SK-N-SH treated with all-trans-retinoic acid at 6 μM for 48 hours (cell line): ENCODE measurements at regions not wholly inside any gene's neighbourhood (a gene's known extent, or its start where the extent isn't known, plus 50 kb on each side); places are given as distances from the start of the nearest gene placed in this dataset.

Experiments used
- CREB5 ChIP-seq: fragments of 250-450 bp; sonication (Bioruptor Pico); IDR thresholded peaks from 2 replicates; pipeline ENCODE4 v1.5.1; 2020; ENCODE audit warnings: low read depth, mild to moderate bottlenecking, moderate library complexity
- CSDC2 ChIP-seq: fragments of 250-450 bp; sonication (Bioruptor Pico); IDR thresholded peaks from 2 replicates; pipeline ENCODE4 v1.5.0; 2020; ENCODE audit warnings: mild to moderate bottlenecking, moderate library complexity
- GLIS3 ChIP-seq: fragments of 250-450 bp; sonication (Bioruptor Pico); IDR thresholded peaks from 2 replicates; pipeline ENCODE4 v1.5.0; 2020; ENCODE audit warnings: mild to moderate bottlenecking, moderate library complexity
- ISL1 ChIP-seq: fragments of 250-450 bp; sonication (Bioruptor Pico); IDR thresholded peaks from 2 replicates; pipeline ENCODE4 v2.1.2; 2022; ENCODE audit warnings: mild to moderate bottlenecking, moderate library complexity
- PPARA ChIP-seq: fragments of 250-450 bp; sonication (Bioruptor Pico); IDR thresholded peaks from 2 replicates; pipeline ENCODE4 v1.5.0; 2020; ENCODE audit warnings: mild to moderate bottlenecking, borderline replicate concordance
- RARB ChIP-seq: fragments of 250-450 bp; sonication (Bioruptor Pico); IDR thresholded peaks from 2 replicates; pipeline ENCODE4 v1.8.0; 2021; ENCODE audit warnings: mild to moderate bottlenecking, moderate library complexity
- ZC3H10 ChIP-seq: fragments of 250-450 bp; sonication (Bioruptor Pico); IDR thresholded peaks from 2 replicates; pipeline ENCODE4 v1.5.1; 2021; ENCODE audit warnings: mild to moderate bottlenecking, moderate library complexity
- ZFP3 ChIP-seq: fragments of 250-450 bp; sonication (Bioruptor Pico); IDR thresholded peaks from 2 replicates; pipeline ENCODE4 v1.5.0; 2020; ENCODE audit warnings: mild to moderate bottlenecking, moderate library complexity
- ZFP30 ChIP-seq: fragments of 450-650 bp; formaldehyde crosslinking; IDR thresholded peaks from 2 replicates; pipeline ENCODE4 v1.5.0; 2022; ENCODE audit warnings: mild to moderate bottlenecking, moderate library complexity
- ZNF565 ChIP-seq: fragments of 450-650 bp; formaldehyde crosslinking; conservative IDR thresholded peaks from 2 replicates; pipeline ENCODE4 v1.5.0; 2020; ENCODE audit warnings: low read depth, mild to moderate bottlenecking, moderate library complexity
- ZNF8 ChIP-seq: fragments of 450-650 bp; formaldehyde crosslinking; IDR thresholded peaks from 2 replicates; pipeline ENCODE4 v1.5.0; 2020; ENCODE audit warnings: mild to moderate bottlenecking, moderate library complexity
- TF ChIP-seq, protein P1 (sequence below): fragments of 250-450 bp; sonication (Bioruptor Pico); IDR thresholded peaks from 2 replicates; pipeline ENCODE4 v1.5.1; 2021; ENCODE audit warnings: mild to moderate bottlenecking, moderate library complexity
- TF ChIP-seq, protein P2 (sequence below): fragments of 250-450 bp; sonication (Bioruptor Pico); IDR thresholded peaks from 2 replicates; pipeline ENCODE4 v1.8.0; 2020; ENCODE audit warnings: mild to moderate bottlenecking, moderate library complexity, borderline replicate concordance
- TF ChIP-seq, protein P3 (sequence below): fragments of 250-450 bp; sonication (Bioruptor Pico); IDR thresholded peaks from 2 replicates; pipeline ENCODE4 v1.8.0; 2021; ENCODE audit warnings: low read depth, mild to moderate bottlenecking, moderate library complexity, borderline replicate concordance

DNA sequence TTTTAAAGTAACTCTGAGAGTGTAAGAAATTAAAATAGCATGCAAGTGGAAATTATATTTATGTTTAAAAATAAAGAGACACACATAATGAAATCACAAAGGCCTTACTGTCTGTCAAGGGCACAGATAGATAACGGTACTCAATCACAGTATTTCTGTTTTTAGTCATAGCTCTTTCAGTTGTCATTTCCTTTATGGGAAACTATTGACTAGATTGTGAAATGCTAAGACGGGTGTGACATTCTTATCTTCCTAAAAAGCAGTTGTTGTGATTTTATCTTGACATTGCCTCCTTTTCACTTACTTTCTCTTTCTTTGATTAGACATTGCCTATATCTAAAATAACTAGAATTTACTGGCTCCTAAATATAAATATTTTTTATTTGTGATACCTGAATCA is 100.1 kb upstream of the PLSCR5 start:
- TF ChIP-seq ZFP3 (CRISPR knock-in tag) (no peak), ISL1 (CRISPR knock-in tag) (no peak), ZNF8 (CRISPR knock-in tag) (no peak), GLIS3 (CRISPR knock-in tag) (no peak), RARB (CRISPR knock-in tag) (no peak), ZNF565 (CRISPR knock-in tag) (no peak), ZC3H10 (CRISPR knock-in tag) (no peak), CREB5 (no peak), ZFP30 (CRISPR knock-in tag) (no peak), CSDC2 (CRISPR knock-in tag) (no peak), PPARA (no peak)
- TF ChIP-seq, protein P1, sequence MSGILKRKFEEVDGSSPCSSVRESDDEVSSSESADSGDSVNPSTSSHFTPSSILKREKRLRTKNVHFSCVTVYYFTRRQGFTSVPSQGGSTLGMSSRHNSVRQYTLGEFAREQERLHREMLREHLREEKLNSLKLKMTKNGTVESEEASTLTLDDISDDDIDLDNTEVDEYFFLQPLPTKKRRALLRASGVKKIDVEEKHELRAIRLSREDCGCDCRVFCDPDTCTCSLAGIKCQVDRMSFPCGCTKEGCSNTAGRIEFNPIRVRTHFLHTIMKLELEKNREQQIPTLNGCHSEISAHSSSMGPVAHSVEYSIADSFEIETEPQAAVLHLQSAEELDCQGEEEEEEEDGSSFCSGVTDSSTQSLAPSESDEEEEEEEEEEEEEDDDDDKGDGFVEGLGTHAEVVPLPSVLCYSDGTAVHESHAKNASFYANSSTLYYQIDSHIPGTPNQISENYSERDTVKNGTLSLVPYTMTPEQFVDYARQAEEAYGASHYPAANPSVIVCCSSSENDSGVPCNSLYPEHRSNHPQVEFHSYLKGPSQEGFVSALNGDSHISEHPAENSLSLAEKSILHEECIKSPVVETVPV, result no peak
- TF ChIP-seq, protein P2, sequence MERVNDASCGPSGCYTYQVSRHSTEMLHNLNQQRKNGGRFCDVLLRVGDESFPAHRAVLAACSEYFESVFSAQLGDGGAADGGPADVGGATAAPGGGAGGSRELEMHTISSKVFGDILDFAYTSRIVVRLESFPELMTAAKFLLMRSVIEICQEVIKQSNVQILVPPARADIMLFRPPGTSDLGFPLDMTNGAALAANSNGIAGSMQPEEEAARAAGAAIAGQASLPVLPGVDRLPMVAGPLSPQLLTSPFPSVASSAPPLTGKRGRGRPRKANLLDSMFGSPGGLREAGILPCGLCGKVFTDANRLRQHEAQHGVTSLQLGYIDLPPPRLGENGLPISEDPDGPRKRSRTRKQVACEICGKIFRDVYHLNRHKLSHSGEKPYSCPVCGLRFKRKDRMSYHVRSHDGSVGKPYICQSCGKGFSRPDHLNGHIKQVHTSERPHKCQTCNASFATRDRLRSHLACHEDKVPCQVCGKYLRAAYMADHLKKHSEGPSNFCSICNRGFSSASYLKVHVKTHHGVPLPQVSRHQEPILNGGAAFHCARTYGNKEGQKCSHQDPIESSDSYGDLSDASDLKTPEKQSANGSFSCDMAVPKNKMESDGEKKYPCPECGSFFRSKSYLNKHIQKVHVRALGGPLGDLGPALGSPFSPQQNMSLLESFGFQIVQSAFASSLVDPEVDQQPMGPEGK (CRISPR knock-in tag), result no peak
- TF ChIP-seq, protein P3, sequence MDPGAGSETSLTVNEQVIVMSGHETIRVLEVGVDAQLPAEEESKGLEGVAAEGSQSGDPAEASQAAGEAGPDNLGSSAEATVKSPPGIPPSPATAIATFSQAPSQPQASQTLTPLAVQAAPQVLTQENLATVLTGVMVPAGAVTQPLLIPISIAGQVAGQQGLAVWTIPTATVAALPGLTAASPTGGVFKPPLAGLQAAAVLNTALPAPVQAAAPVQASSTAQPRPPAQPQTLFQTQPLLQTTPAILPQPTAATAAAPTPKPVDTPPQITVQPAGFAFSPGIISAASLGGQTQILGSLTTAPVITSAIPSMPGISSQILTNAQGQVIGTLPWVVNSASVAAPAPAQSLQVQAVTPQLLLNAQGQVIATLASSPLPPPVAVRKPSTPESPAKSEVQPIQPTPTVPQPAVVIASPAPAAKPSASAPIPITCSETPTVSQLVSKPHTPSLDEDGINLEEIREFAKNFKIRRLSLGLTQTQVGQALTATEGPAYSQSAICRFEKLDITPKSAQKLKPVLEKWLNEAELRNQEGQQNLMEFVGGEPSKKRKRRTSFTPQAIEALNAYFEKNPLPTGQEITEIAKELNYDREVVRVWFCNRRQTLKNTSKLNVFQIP, result no peak
